MG63 (cell line): ENCODE measurements at regions not wholly inside any gene's neighbourhood (a gene's known extent, or its start where the extent isn't known, plus 50 kb on each side); places are given as distances from the start of the nearest gene placed in this dataset.

Experiments used
- DNase-seq: peaks from one replicate; pipeline ENCODE4 v3.0.0-alpha.2; 2020
- H3K27me3 ChIP-seq: fragments of 250-450 bp; sonication (Bioruptor Pico); 2 replicates; pipeline ENCODE4 v1.5.1; 2020; ENCODE audit warnings: mild to moderate bottlenecking, moderate library complexity
- H3K36me3 ChIP-seq: fragments of 250-450 bp; sonication (Bioruptor Pico); 2 replicates; pipeline ENCODE4 v1.5.1; 2020; ENCODE audit warnings: mild to moderate bottlenecking, moderate library complexity
- H3K4me3 ChIP-seq: fragments of 250-450 bp; sonication (Bioruptor Pico); 2 replicates; pipeline ENCODE4 v1.5.1; 2020; ENCODE audit warnings: mild to moderate bottlenecking, moderate library complexity
- H3K9me3 ChIP-seq: fragments of 250-450 bp; sonication (Bioruptor Pico); 2 replicates; pipeline ENCODE4 v1.5.1; 2020; ENCODE audit warnings: mild to moderate bottlenecking, moderate library complexity

DNA sequence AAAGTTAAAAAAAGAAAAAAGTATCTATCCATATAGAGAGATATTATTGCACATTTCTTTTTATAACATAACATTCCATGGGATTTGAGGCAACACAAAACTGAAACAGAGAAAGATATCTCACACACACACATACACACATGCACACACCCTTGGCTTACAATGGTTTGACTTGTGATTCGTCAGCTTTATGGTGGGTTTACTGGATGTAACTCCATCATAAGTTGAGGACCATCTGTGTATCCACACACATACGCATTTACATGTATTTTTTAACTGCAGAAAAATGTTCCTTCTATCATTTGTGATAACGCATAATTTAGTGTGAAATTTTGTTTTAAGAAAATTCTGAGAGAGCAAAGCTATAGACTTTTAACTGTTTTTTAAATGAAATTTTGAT is 74.2 kb upstream of the CDCA7L start:
- Histone ChIP-seq H3K4me3 (no peak overlapping the region), H3K9me3 (no peaks in the 10 kb centered on the region), H3K36me3 (no peaks in the 10 kb centered on the region), H3K27me3 (no peaks in the 10 kb centered on the region)
- DNase-seq, result no peak

DNA sequence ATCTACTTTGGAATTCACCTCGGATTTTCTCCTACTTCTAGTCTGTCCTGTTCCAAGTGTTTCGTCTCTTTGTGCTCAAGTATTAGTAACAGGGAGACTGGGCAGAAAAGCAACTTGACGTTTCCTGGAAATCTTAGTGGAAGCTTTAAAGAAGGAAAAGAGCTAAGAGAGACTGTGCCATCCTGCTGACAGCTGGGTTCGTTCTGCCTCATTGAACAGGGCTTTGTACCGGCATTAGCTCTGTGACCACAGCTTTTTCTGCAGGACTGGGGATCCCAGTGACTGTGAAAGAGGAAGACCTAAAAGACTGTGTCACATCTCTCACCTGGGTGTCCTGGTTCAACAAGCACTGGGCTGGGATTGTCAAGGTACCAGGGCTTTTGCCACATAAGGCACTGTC is 70.8 kb upstream of the CDCA7L start:
- no peak for DNase-seq
- H3K36me3 ChIP-seq, result no peaks in the 10 kb centered on the region
- no peaks in the 10 kb centered on the region for H3K9me3 ChIP-seq
- no peak overlapping the region for H3K4me3 ChIP-seq
- H3K27me3 ChIP-seq, result no peaks in the 10 kb centered on the region

DNA sequence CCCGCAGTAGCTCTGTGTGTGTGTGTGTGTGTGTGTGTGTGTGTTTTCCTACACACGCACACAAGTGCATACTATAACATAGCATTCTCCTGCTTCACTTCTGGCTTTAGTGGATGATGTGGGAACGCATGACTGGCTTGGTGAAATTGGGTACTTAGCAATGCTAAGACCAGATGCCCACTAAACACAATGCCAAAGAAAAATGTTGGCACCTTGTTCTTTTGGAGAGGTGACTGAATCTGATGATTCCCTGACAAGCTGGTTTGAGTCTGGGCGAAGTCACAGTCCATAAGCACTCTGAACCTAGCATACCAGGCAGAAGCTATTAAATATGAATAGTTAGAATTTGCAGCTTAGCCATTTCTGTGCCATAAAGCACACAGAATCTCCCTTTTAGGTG is 68.0 kb upstream of the CDCA7L start:
- DNase-seq, result no peak
- Histone ChIP-seq H3K27me3 (no peaks in the 10 kb centered on the region), H3K36me3 (no peaks in the 10 kb centered on the region), H3K9me3 (no peaks in the 10 kb centered on the region), H3K4me3 (no peak overlapping the region)

- Histone ChIP-seq H3K4me3 (0 out of 2 replicates have a peak overlapping the region, but pooled peaks have one; percentile 5), H3K27me3 (no peaks in the 10 kb centered on the region), H3K9me3 (no peaks in the 10 kb centered on the region), H3K36me3 (no peaks in the 10 kb centered on the region)
- no peak for DNase-seq
These were observed 63.0 kb upstream of the CDCA7L start for GRCh38 chr7:22008683-22009082.

- DNase-seq, result no peak
- H3K4me3 ChIP-seq, result no peak overlapping the region
- no peaks in the 10 kb centered on the region for H3K27me3 ChIP-seq
- no peaks in the 10 kb centered on the region for H3K9me3 ChIP-seq
- no peaks in the 10 kb centered on the region for H3K36me3 ChIP-seq
These were observed 62.4 kb upstream of the CDCA7L start for GRCh38 chr7:22008087-22008486.

DNA sequence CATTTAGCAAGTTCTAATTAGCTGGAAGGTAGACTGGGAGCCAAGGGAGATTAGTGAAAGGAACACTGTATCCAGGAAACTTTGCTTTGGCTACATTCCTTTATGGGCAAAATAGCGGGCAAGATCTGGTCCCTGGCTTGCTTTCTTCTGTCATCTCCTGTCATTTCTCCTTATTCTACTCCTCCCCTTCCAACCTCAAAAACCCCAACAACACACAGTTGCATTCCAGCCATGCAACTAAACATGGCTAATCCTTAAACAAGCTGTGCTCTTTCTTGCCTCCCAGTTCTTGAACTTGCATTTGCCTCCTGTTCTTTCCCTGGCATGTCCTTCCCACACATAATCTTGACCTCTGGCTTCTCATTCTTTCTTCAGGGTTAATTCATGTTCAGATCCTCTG is 59.5 kb upstream of the CDCA7L start:
- no peak for DNase-seq
- H3K36me3 ChIP-seq, result no peaks in the 10 kb centered on the region
- no peak overlapping the region for H3K4me3 ChIP-seq
- H3K9me3 ChIP-seq, result no peaks in the 10 kb centered on the region
- no peaks in the 10 kb centered on the region for H3K27me3 ChIP-seq

DNA sequence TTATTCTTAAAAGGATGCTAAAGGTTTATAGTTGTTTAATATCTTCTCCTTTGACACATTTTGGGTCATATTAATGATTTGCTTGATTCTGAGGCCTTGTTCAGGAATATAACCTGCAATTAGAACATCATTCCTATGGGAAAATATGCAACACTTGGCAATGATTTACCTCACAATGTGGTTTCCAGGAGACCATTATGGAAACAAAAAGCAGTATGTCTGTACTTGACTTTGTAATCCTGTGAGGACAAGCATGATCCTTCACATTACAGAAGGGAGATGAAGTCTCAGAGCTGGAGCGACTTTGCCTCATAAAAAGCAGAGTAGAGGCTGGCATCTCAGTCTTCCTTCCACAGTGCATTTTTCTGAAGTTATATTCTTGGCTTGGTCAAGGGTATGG is 57.0 kb upstream of the CDCA7L start:
- Histone ChIP-seq H3K27me3 (no peaks in the 10 kb centered on the region), H3K9me3 (no peaks in the 10 kb centered on the region), H3K36me3 (no peaks in the 10 kb centered on the region), H3K4me3 (no peak overlapping the region)
- no peak for DNase-seq

- Histone ChIP-seq H3K36me3 (no peaks in the 10 kb centered on the region), H3K4me3 (no peak overlapping the region), H3K27me3 (no peaks in the 10 kb centered on the region), H3K9me3 (no peaks in the 10 kb centered on the region)
- DNase-seq, result no peak
These were observed 55.8 kb upstream of the CDCA7L start for GRCh38 chr7:22001345-22002004.

- DNase-seq, result peak; percentile 8
- no peaks in the 10 kb centered on the region for H3K9me3 ChIP-seq
These were observed 54.2 kb upstream of the CDCA7L start for GRCh38 chr7:21999896-22000295.

GRCh38 chr7:21996641-21997040 is 50.9 kb upstream of the CDCA7L start:
- Histone ChIP-seq H3K27me3 (no peaks in the 10 kb centered on the region), H3K36me3 (no peaks in the 10 kb centered on the region), H3K9me3 (no peaks in the 10 kb centered on the region), H3K4me3 (no peak overlapping the region)
- DNase-seq, result no peak

More at GRCh38 chr7:21999896-22000295, 54.2 kb upstream of the CDCA7L start:
- no peaks in the 10 kb centered on the region for H3K27me3 ChIP-seq
- no peak overlapping the region for H3K4me3 ChIP-seq
- no peaks in the 10 kb centered on the region for H3K36me3 ChIP-seq
